OCI-LY7 (cell line): ENCODE measurements at regions not wholly inside any gene's neighbourhood (a gene's known extent, or its start where the extent isn't known, plus 50 kb on each side); places are given as distances from the start of the nearest gene placed in this dataset.

ENCODE experiments used
- BruUV-seq: library from RNA; stranded (reverse); fragments of 400-500 nt; replicated peaks from 2 replicates; lab custom pipeline; 2021; lab: Mats Ljungman, UMichigan
- CTCF ChIA-PET: fragments of 300-600 bp; sonication (Branson Sonifier 250); formaldehyde crosslinking; loops from one replicate; lab custom pipeline; 2022; ENCODE audit warnings: antibody characterized with exemption; ENCODE audit not compliant: unreplicated experiment; lab: Charles Lee
- POLR2A ChIA-PET: fragments of 300-600 bp; sonication (Branson Sonifier 250); formaldehyde crosslinking; loops from one replicate; lab custom pipeline; 2022; ENCODE audit warnings: antibody characterized with exemption; lab: Charles Lee
- DNase-seq: peaks from one replicate; pipeline ENCODE4 v3.0.0-alpha.2; 2015; ENCODE audit warnings: low spot score
- H2AFZ ChIP-seq: fragments of 200-600 bp; sonication (generic), shearing (Covaris generic); 2 replicates; pipeline ENCODE4 v1.6.1; 2014; ENCODE audit warnings: mild to moderate bottlenecking, antibody characterized with exemption, low read length, moderate library complexity
- H3K27ac ChIP-seq: fragments of 200-600 bp; sonication (generic); 2 replicates; pipeline ENCODE4 v1.5.1; 2014; ENCODE audit warnings: mixed run types, low read depth, mild to moderate bottlenecking, moderate library complexity, low read length, inconsistent platforms; ENCODE audit not compliant: poor library complexity, severe bottlenecking
- H3K36me3 ChIP-seq: fragments of 200-600 bp; sonication (generic); 2 replicates; pipeline ENCODE4 v1.6.1; 2014; ENCODE audit warnings: mild to moderate bottlenecking, antibody characterized with exemption, low read length, moderate library complexity, mixed read lengths; ENCODE audit not compliant: insufficient read depth
- H3K4me1 ChIP-seq: fragments of 200-600 bp; sonication (generic); 2 replicates; pipeline ENCODE4 v1.5.1; 2014; ENCODE audit warnings: mild to moderate bottlenecking, low read length; ENCODE audit not compliant: insufficient read depth, poor library complexity, severe bottlenecking
- H3K4me2 ChIP-seq: fragments of 200-600 bp; sonication (generic); 2 replicates; pipeline ENCODE4 v1.6.1; 2014; ENCODE audit warnings: mild to moderate bottlenecking, low read length
- H3K4me3 ChIP-seq: fragments of 200-600 bp; sonication (generic); 2 replicates; pipeline ENCODE4 v1.5.1; 2014; ENCODE audit warnings: mild to moderate bottlenecking, low read depth, low read length; ENCODE audit not compliant: poor library complexity, severe bottlenecking
- H3K79me2 ChIP-seq: fragments of 200-600 bp; sonication (generic); 2 replicates; pipeline ENCODE4 v1.6.1; 2016; ENCODE audit warnings: low read depth, mild to moderate bottlenecking, low read length, moderate library complexity, mixed read lengths; ENCODE audit not compliant: insufficient read depth
- H3K9me2 ChIP-seq: fragments of 200-600 bp; sonication (generic); 2 replicates; pipeline ENCODE4 v1.6.1; 2016; ENCODE audit warnings: mild to moderate bottlenecking, low read length, mixed read lengths; ENCODE audit not compliant: insufficient read depth
- H3K9me3 ChIP-seq: fragments of 200-600 bp; sonication (generic); 2 replicates; pipeline ENCODE4 v1.6.1; 2014; ENCODE audit warnings: mild to moderate bottlenecking, mixed run types, low read length, mixed read lengths
- H4K20me1 ChIP-seq: fragments of 200-600 bp; sonication (generic); 2 replicates; pipeline ENCODE4 v1.6.1; 2014; ENCODE audit warnings: mild to moderate bottlenecking, antibody characterized with exemption, low read length, moderate library complexity, mixed read lengths; ENCODE audit not compliant: insufficient read depth
- EZH2phosphoT487 ChIP-seq: fragments of 200-600 bp; sonication (generic); IDR thresholded peaks from 2 replicates; pipeline ENCODE4 v1.6.1; 2018; ENCODE audit warnings: low read depth, borderline replicate concordance, mild to moderate bottlenecking, mixed run types, antibody characterized with exemption, low read length, moderate library complexity, mixed read lengths
- intact Hi-C: fragments of 100-400 bp; cut with micrococcal nuclease; formaldehyde crosslinking; loops from one replicate; pipeline ENCODE4 v1.10.0; 2022; ENCODE audit not compliant: unreplicated experiment
- TF ChIP-seq, protein P1 (sequence below): fragments of 200-600 bp; sonication (generic); conservative IDR thresholded peaks from 2 replicates; pipeline ENCODE4 v1.5.1; 2014; ENCODE audit warnings: mild to moderate bottlenecking, antibody characterized with exemption, low read length, moderate library complexity, mixed read lengths

DNA sequence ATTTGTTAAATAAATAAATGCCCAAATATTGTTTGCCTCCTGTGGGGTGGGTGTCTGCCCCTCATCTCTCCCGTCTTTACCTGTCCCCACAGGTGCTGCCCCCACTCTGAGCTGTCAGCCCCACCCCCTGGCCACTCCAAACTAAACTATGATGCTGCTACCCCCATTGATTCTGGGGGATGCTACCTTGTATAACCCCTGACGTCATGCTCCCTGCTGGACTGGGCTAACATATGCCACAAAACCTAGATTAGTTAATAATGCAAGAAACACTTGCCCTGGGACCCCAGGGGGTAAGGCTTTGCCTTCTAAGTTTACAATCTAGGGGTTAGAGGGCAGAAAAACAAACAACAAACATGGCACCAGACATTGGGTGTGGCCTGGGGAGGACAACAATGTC lies 58.6 kb downstream of the MSX1 start:
- Histone ChIP-seq H2AFZ (no peak overlapping the region), H3K4me1 (no peaks in the 10 kb centered on the region), H3K4me3 (no peak overlapping the region), H3K79me2 (no peaks in the 10 kb centered on the region), H3K27ac (no peak overlapping the region), H3K9me2 (no peaks in the 10 kb centered on the region), H3K36me3 (no peaks in the 10 kb centered on the region), H4K20me1 (no peaks in the 10 kb centered on the region), H3K4me2 (no peak overlapping the region), H3K9me3 (no peaks in the 10 kb centered on the region)
- intact Hi-C loops = no loop called here
- no TSS peak for BruUV-seq
- POLR2A ChIA-PET = no interaction called here
- no peak for TF ChIP-seq EZH2phosphoT487
- TF ChIP-seq, protein P1, sequence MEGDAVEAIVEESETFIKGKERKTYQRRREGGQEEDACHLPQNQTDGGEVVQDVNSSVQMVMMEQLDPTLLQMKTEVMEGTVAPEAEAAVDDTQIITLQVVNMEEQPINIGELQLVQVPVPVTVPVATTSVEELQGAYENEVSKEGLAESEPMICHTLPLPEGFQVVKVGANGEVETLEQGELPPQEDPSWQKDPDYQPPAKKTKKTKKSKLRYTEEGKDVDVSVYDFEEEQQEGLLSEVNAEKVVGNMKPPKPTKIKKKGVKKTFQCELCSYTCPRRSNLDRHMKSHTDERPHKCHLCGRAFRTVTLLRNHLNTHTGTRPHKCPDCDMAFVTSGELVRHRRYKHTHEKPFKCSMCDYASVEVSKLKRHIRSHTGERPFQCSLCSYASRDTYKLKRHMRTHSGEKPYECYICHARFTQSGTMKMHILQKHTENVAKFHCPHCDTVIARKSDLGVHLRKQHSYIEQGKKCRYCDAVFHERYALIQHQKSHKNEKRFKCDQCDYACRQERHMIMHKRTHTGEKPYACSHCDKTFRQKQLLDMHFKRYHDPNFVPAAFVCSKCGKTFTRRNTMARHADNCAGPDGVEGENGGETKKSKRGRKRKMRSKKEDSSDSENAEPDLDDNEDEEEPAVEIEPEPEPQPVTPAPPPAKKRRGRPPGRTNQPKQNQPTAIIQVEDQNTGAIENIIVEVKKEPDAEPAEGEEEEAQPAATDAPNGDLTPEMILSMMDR = no peak
- CTCF ChIA-PET = interaction anchor here (0.6 kb wide), 1 partner anchor 9 kb away, joined by 4 read pairs; no protein-coding TSS in a partner anchor
- DNase-seq = no peak

DNA sequence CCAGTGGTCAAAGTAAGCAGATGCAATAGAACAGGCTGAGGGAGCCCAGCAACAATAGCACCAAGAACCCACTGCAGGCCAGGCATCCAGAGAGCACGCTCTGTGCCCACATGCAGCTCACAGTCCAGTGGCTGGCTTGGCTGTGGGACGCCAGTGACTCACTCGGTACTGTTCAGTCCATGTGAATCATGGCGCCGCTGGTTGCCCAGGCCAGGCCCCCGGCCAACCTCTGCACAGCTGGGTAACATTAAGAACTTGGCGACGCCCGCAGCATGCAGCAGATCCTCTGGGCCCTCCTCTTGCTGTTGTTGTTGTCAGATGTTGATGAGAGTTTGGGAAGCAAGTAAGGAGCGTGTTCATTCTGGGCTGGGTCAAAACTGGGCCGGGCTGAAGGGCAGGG lies 60.5 kb downstream of the MSX1 start:
- H2AFZ ChIP-seq = no peak overlapping the region
- ChIA-PET POLR2A (no interaction called here), CTCF (no interaction called here)
- no peak overlapping the region for H3K4me2 ChIP-seq
- no peaks in the 10 kb centered on the region for H3K9me2 ChIP-seq
- TF ChIP-seq, protein P1 = no peak
- no peak for TF ChIP-seq EZH2phosphoT487
- H3K79me2 ChIP-seq = no peaks in the 10 kb centered on the region
- H3K9me3 ChIP-seq = no peaks in the 10 kb centered on the region
- DNase-seq = no peak
- intact Hi-C loops = no loop called here
- BruUV-seq = no TSS peak
- no peak overlapping the region for H3K27ac ChIP-seq
- no peaks in the 10 kb centered on the region for H3K4me1 ChIP-seq
- no peaks in the 10 kb centered on the region for H4K20me1 ChIP-seq
- H3K4me3 ChIP-seq = no peak overlapping the region
- no peaks in the 10 kb centered on the region for H3K36me3 ChIP-seq

DNA sequence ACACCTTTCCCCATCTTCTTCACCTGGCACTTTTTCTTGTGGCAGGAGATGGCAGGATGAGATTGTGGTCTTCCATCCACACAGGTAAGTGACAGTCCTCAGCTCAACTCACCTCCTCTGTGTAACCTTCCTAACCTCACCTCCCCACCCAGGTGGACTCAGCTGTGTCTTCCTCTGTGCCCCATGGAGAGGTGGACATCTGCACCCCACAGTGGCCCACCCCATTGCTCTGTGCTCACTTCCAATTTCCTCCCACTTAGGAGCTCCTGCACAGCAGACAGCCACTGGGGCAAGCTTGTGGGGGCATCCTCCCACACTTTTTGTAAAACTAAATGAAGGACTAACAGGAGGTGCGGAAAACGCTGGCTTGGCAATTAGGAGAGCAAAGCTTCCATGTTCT lies 61.6 kb downstream of the MSX1 start:
- intact Hi-C loops = no loop called here
- no peaks in the 10 kb centered on the region for H3K9me2 ChIP-seq
- no peak overlapping the region for H3K27ac ChIP-seq
- no peak overlapping the region for H3K4me3 ChIP-seq
- no peaks in the 10 kb centered on the region for H4K20me1 ChIP-seq
- TF ChIP-seq, protein P1 = no peak
- no peak for TF ChIP-seq EZH2phosphoT487
- H2AFZ ChIP-seq = no peak overlapping the region
- DNase-seq = no peak
- H3K9me3 ChIP-seq = no peaks in the 10 kb centered on the region
- no peaks in the 10 kb centered on the region for H3K36me3 ChIP-seq
- POLR2A ChIA-PET = no interaction called here
- H3K4me2 ChIP-seq = no peak overlapping the region
- CTCF ChIA-PET = interaction anchor here (0.7 kb wide), 1 partner anchor 827 kb away, joined by 3 read pairs; no protein-coding TSS in a partner anchor
- H3K79me2 ChIP-seq = no peaks in the 10 kb centered on the region
- no TSS peak for BruUV-seq
- no peaks in the 10 kb centered on the region for H3K4me1 ChIP-seq
